DOHH2 (cell line): ENCODE measurements at regions not wholly inside any gene's neighbourhood (a gene's known extent, or its start where the extent isn't known, plus 50 kb on each side); places are given as distances from the start of the nearest gene placed in this dataset.

Source experiments
- H3F3A ChIP-seq: fragments of 200-600 bp; sonication (generic), shearing (Covaris generic); 2 replicates; pipeline ENCODE4 v1.6.0; 2016; ENCODE audit warnings: antibody characterized with exemption, mild to moderate bottlenecking; ENCODE audit not compliant: control insufficient read depth, insufficient read depth
- H3K27ac ChIP-seq: fragments of 200-600 bp; sonication (generic); 2 replicates; pipeline ENCODE4 v1.5.1; 2014; ENCODE audit warnings: low read depth, mild to moderate bottlenecking, low read length, moderate library complexity
- H3K27me3 ChIP-seq: fragments of 200-600 bp; sonication (generic); 2 replicates; pipeline ENCODE4 v1.6.1; 2014; ENCODE audit warnings: mild to moderate bottlenecking, low read length, mixed read lengths; ENCODE audit not compliant: control insufficient read depth
- H3K36me3 ChIP-seq: fragments of 200-600 bp; sonication (generic); 2 replicates; pipeline ENCODE4 v1.6.1; 2014; ENCODE audit warnings: mild to moderate bottlenecking, low read length, moderate library complexity, mixed read lengths; ENCODE audit not compliant: control insufficient read depth
- H3K4me1 ChIP-seq: fragments of 200-600 bp; sonication (generic); 2 replicates; pipeline ENCODE4 v1.6.1; 2014; ENCODE audit warnings: mild to moderate bottlenecking, low read length, mixed read lengths; ENCODE audit not compliant: control insufficient read depth
- H3K4me2 ChIP-seq: fragments of 200-600 bp; sonication (generic); 2 replicates; pipeline ENCODE4 v1.6.0; 2014; ENCODE audit warnings: mild to moderate bottlenecking, low read length, moderate library complexity
- H3K4me3 ChIP-seq: fragments of 200-600 bp; sonication (generic); 2 replicates; pipeline ENCODE4 v1.5.1; 2014; ENCODE audit warnings: mild to moderate bottlenecking, low read length, mixed read lengths
- H3K79me2 ChIP-seq: fragments of 200-600 bp; sonication (generic); 2 replicates; pipeline ENCODE4 v1.6.1; 2014; ENCODE audit warnings: mild to moderate bottlenecking, low read length, mixed read lengths; ENCODE audit not compliant: control insufficient read depth
- H3K9me2 ChIP-seq: fragments of 200-600 bp; sonication (generic); replicated peaks from 2 replicates; pipeline ENCODE4 v1.6.1; 2014; ENCODE audit warnings: mild to moderate bottlenecking, low read length, mixed read lengths; ENCODE audit not compliant: control insufficient read depth
- H3K9me3 ChIP-seq: fragments of 200-600 bp; sonication (generic); 2 replicates; pipeline ENCODE4 v1.6.1; 2014; ENCODE audit warnings: antibody characterized with exemption, low read length, mixed read lengths; ENCODE audit not compliant: control insufficient read depth, insufficient read depth
- H4K20me1 ChIP-seq: fragments of 200-600 bp; sonication (generic); 2 replicates; pipeline ENCODE4 v1.6.0; 2014; ENCODE audit warnings: low read depth, mild to moderate bottlenecking, antibody characterized with exemption, low read length, moderate library complexity; ENCODE audit not compliant: control insufficient read depth, insufficient read depth
- CTCF ChIP-seq: fragments of 200-600 bp; sonication (generic); IDR thresholded peaks from one replicate; pipeline ENCODE4 v1.5.1; 2014; ENCODE audit warnings: antibody characterized with exemption, mild to moderate bottlenecking, low read depth, low read length; ENCODE audit not compliant: poor library complexity, severe bottlenecking
- EZH2phosphoT487 ChIP-seq: fragments of 200-600 bp; sonication (generic); IDR thresholded peaks from 2 replicates; pipeline ENCODE4 v1.6.1; 2017; ENCODE audit warnings: borderline replicate concordance, mild to moderate bottlenecking, antibody characterized with exemption, low read length, moderate library complexity, mixed read lengths

- Histone ChIP-seq H3K79me2 (no peaks in the 10 kb centered on the region), H3K9me2 (no peaks in the 10 kb centered on the region), H3K27me3 (no peaks in the 10 kb centered on the region), H3K4me2 (no peak overlapping the region), H3K27ac (no peak overlapping the region), H3F3A (peaks cover 5% of the 10 kb centered on the region; the same call in 1 of the 2 replicates), H4K20me1 (no peaks in the 10 kb centered on the region), H3K4me3 (no peak overlapping the region), H3K9me3 (peaks cover 12% of the 10 kb centered on the region; the same call in 1 of the 2 replicates), H3K36me3 (no peaks in the 10 kb centered on the region), H3K4me1 (no peaks in the 10 kb centered on the region)
- TF ChIP-seq EZH2phosphoT487 (no peak), CTCF (no peak)
Observed at GRCh38 chr12:130053651-130054069, 108.6 kb upstream of the FZD10 start.

GRCh38 chr12:130054803-130055202, 107.5 kb upstream of the FZD10 start:
- TF ChIP-seq CTCF (no peak), EZH2phosphoT487 (no peak)
- Histone ChIP-seq H3K36me3 (no peaks in the 10 kb centered on the region), H3F3A (peaks cover 5% of the 10 kb centered on the region; the same call in 1 of the 2 replicates), H3K4me1 (no peaks in the 10 kb centered on the region), H3K79me2 (no peaks in the 10 kb centered on the region), H3K9me3 (peaks cover 12% of the 10 kb centered on the region; the same call in 1 of the 2 replicates), H3K9me2 (no peaks in the 10 kb centered on the region), H3K4me3 (no peak overlapping the region), H3K27ac (no peak overlapping the region), H4K20me1 (no peaks in the 10 kb centered on the region), H3K27me3 (no peaks in the 10 kb centered on the region), H3K4me2 (no peak overlapping the region)

- Histone ChIP-seq H3K27ac (no peak overlapping the region), H3K79me2 (no peaks in the 10 kb centered on the region), H3K4me1 (no peaks in the 10 kb centered on the region), H3K27me3 (no peaks in the 10 kb centered on the region), H3K4me2 (no peak overlapping the region), H3K36me3 (no peaks in the 10 kb centered on the region), H3K9me2 (no peaks in the 10 kb centered on the region), H3F3A (peaks cover 5% of the 10 kb centered on the region; the same call in 1 of the 2 replicates), H4K20me1 (no peaks in the 10 kb centered on the region), H3K9me3 (peaks cover 12% of the 10 kb centered on the region; the same call in 1 of the 2 replicates), H3K4me3 (no peak overlapping the region)
- no peak for TF ChIP-seq EZH2phosphoT487
Observed at GRCh38 chr12:130058926-130059472, 103.3 kb upstream of the FZD10 start.

- H3K4me2 ChIP-seq = no peak overlapping the region
- H3K79me2 ChIP-seq = no peaks in the 10 kb centered on the region
- H3K27me3 ChIP-seq = no peaks in the 10 kb centered on the region
- H4K20me1 ChIP-seq = no peaks in the 10 kb centered on the region
- no peaks in the 10 kb centered on the region for H3K4me1 ChIP-seq
- no peaks in the 10 kb centered on the region for H3K9me3 ChIP-seq
- TF ChIP-seq CTCF (no peak), EZH2phosphoT487 (no peak)
- no peaks in the 10 kb centered on the region for H3K9me2 ChIP-seq
- H3F3A ChIP-seq = no peaks in the 10 kb centered on the region
- no peak overlapping the region for H3K27ac ChIP-seq
- H3K36me3 ChIP-seq = no peaks in the 10 kb centered on the region
- no peak overlapping the region for H3K4me3 ChIP-seq
Observed at GRCh38 chr12:130063866-130064265, 98.4 kb upstream of the FZD10 start.
